ELR (cell line): ENCODE measurements at regions not wholly inside any gene's neighbourhood (a gene's known extent, or its start where the extent isn't known, plus 50 kb on each side); places are given as distances from the start of the nearest gene placed in this dataset.

ENCODE experiments used
- DNase-seq: peaks from one replicate; pipeline ENCODE4 v3.0.0-alpha.2; 2015; ENCODE audit warnings: low read depth

GRCh38 chr2:150903055-150903454 is 358.6 kb downstream of the RBM43 start:
- no peak for DNase-seq

- no peak for DNase-seq
Observed at GRCh38 chr2:150900913-150901312, 360.8 kb downstream of the RBM43 start.

- DNase-seq: no peak
Observed at GRCh38 chr2:150895968-150896367, 365.7 kb downstream of the RBM43 start.

GRCh38 chr2:150889141-150889540 is 372.5 kb downstream of the RBM43 start:
- DNase-seq: peak; percentile 88

GRCh38 chr2:150888337-150888736 is 373.3 kb downstream of the RBM43 start:
- DNase-seq: peak; percentile 54

GRCh38 chr2:150887926-150888325 is 373.7 kb downstream of the RBM43 start:
- no peak for DNase-seq

- DNase-seq: no peak
Observed at GRCh38 chr2:150885774-150886386, 375.8 kb downstream of the RBM43 start.

- DNase-seq: peak; percentile 17
Observed at GRCh38 chr2:150885236-150885635, 376.4 kb downstream of the RBM43 start.

GRCh38 chr2:150883613-150883895 is 378.1 kb downstream of the RBM43 start:
- no peak for DNase-seq

GRCh38 chr2:150882751-150883612 is 378.7 kb downstream of the RBM43 start:
- no peak for DNase-seq

GRCh38 chr2:150880986-150881385 is 380.7 kb downstream of the RBM43 start:
- no peak for DNase-seq

- peak; percentile 83 for DNase-seq
Observed at GRCh38 chr2:150878356-150878755, 383.3 kb downstream of the RBM43 start.

- DNase-seq: no peak
Observed at GRCh38 chr2:150876251-150876950, 385.3 kb downstream of the RBM43 start.

GRCh38 chr2:150873396-150873772 is 385.9 kb upstream of the RND3 start:
- DNase-seq: no peak

- DNase-seq: no peak
Observed at GRCh38 chr2:150872756-150873395, 385.4 kb upstream of the RND3 start.

- peak; percentile 46 for DNase-seq
Observed at GRCh38 chr2:150866431-150866830, 379.0 kb upstream of the RND3 start.

- DNase-seq: no peak
Observed at GRCh38 chr2:150863691-150864090, 376.2 kb upstream of the RND3 start.

- DNase-seq: no peak
Observed at GRCh38 chr2:150860301-150860700, 372.8 kb upstream of the RND3 start.

- DNase-seq: no peak
Observed at GRCh38 chr2:150859877-150860276, 372.4 kb upstream of the RND3 start.

- no peak for DNase-seq
Observed at GRCh38 chr2:150859162-150859561, 371.7 kb upstream of the RND3 start.

- no peak for DNase-seq
Observed at GRCh38 chr2:150858382-150858781, 370.9 kb upstream of the RND3 start.

GRCh38 chr2:150856596-150857281 is 369.3 kb upstream of the RND3 start:
- DNase-seq: no peak
